ENCODE measurements at regions not wholly inside any gene's neighbourhood (a gene's known extent, or its start where the extent isn't known, plus 50 kb on each side); places are given as distances from the start of the nearest gene placed in this dataset.

DNA sequence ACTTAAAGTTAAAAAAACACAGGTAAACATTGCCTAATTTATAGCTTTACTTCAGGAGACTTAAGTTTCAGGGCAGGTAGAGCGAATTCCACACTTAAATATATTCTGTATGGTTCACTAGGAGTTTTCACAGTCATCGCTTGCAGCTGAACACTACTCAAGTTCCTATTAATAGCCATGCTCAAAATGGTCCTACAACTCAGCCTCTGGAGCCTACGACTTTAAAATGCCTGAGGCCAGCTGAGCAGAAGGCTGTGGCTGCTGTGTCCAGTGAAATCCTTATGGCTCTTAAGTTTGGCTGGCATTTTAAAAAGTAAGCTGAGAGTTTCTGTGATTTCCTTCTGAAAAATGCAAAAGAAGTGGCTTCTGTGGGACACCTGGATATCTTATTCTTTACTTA lies 105.4 kb upstream of the GLI3 start:
- no peaks in the 10 kb centered on the region for H3K9me3 ChIP-seq (ENCODE audit: insufficient read depth, low read length)
- no peak overlapping the region for H3K27ac ChIP-seq (ENCODE audit: low read length)
- H4K20me1 ChIP-seq (ENCODE audit: insufficient read depth, low read length) = no peaks in the 10 kb centered on the region
- no peaks in the 10 kb centered on the region for H3K36me3 ChIP-seq (replicated peaks; ENCODE audit: low read depth, low read length)
- H3K4me1 ChIP-seq (ENCODE audit: low read length) = no peaks in the 10 kb centered on the region
- TF ChIP-seq, protein P1, sequence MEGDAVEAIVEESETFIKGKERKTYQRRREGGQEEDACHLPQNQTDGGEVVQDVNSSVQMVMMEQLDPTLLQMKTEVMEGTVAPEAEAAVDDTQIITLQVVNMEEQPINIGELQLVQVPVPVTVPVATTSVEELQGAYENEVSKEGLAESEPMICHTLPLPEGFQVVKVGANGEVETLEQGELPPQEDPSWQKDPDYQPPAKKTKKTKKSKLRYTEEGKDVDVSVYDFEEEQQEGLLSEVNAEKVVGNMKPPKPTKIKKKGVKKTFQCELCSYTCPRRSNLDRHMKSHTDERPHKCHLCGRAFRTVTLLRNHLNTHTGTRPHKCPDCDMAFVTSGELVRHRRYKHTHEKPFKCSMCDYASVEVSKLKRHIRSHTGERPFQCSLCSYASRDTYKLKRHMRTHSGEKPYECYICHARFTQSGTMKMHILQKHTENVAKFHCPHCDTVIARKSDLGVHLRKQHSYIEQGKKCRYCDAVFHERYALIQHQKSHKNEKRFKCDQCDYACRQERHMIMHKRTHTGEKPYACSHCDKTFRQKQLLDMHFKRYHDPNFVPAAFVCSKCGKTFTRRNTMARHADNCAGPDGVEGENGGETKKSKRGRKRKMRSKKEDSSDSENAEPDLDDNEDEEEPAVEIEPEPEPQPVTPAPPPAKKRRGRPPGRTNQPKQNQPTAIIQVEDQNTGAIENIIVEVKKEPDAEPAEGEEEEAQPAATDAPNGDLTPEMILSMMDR (IDR thresholded peaks at IDR 0.05; ENCODE audit: low read depth, low read length) = no peak
- TF ChIP-seq EZH2phosphoT487 (IDR thresholded peaks at IDR 0.05; ENCODE audit: low read depth) = no peak
- no peak overlapping the region for H3K4me3 ChIP-seq (ENCODE audit: low read length)
- H3K27me3 ChIP-seq (ENCODE audit: low read depth, low read length) = no peaks in the 10 kb centered on the region
- H3K4me2 ChIP-seq (ENCODE audit: low read length) = no peak overlapping the region
- H3K9ac ChIP-seq (ENCODE audit: low read length) = no peak overlapping the region
- H2AFZ ChIP-seq (ENCODE audit: low read depth, low read length) = no peak overlapping the region
- H3K79me2 ChIP-seq (ENCODE audit: low read length) = no peaks in the 10 kb centered on the region

DNA sequence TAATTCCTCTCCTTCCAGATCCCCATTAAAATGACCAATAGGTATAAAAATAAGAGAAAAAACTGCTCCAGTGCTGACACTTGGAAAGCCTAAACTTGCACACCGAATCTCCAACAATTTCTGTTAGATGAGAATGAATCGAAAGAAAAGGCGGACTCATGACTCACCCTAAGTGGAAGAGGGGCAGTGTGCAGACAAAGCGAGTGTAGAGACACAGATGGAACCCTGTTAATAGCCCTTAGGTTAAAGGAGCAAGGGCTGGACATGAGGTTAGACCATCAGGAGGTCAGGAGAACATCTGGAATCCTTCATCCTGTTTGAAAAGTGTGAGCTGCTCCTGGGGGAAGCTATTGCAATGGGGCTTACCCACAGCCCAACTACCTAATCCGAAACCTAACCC lies 103.4 kb upstream of the GLI3 start:
- Histone ChIP-seq H3K4me3 (ENCODE audit: low read length) (no peak overlapping the region), H3K9me3 (ENCODE audit: insufficient read depth, low read length) (no peaks in the 10 kb centered on the region), H4K20me1 (ENCODE audit: insufficient read depth, low read length) (no peaks in the 10 kb centered on the region), H3K79me2 (ENCODE audit: low read length) (no peaks in the 10 kb centered on the region), H3K9ac (ENCODE audit: low read length) (no peak overlapping the region), H3K27me3 (ENCODE audit: low read depth, low read length) (no peaks in the 10 kb centered on the region), H3K4me2 (ENCODE audit: low read length) (no peak overlapping the region), H2AFZ (ENCODE audit: low read depth, low read length) (no peak overlapping the region), H3K4me1 (ENCODE audit: low read length) (no peaks in the 10 kb centered on the region), H3K36me3 (replicated peaks; ENCODE audit: low read depth, low read length) (no peaks in the 10 kb centered on the region), H3K27ac (ENCODE audit: low read length) (no peak overlapping the region)
- no peak for TF ChIP-seq EZH2phosphoT487 (IDR thresholded peaks at IDR 0.05; ENCODE audit: low read depth)

DNA sequence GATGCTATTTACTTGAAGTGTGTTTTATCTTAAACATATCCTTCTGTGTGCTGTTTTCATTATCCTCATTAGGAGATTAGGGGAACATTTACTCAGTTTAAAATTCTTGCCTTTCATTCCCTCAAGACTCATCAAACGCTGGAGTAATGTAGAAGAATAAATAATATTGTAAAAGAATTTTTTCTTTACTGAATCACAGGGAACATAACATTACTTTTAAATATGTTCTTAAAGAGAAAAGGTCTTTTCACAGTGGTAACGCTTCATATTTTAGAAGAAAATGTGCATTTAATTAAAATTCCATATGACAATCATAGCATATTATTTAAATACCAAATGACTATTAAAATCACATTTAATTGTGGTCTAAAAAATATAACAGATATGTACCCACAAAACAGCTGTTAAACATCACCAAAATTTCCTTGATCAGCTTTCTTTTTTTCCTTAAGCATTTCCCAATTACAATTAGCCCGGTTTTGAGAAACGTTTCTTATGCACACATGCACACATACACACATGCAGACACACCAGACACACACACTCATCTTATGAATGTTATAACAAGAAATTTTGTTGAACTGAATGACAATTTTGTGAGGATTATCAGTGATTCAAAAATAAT lies 102.0 kb upstream of the GLI3 start:
- H4K20me1 ChIP-seq (ENCODE audit: insufficient read depth, low read length) = no peaks in the 10 kb centered on the region
- no peak overlapping the region for H2AFZ ChIP-seq (ENCODE audit: low read depth, low read length)
- H3K27me3 ChIP-seq (ENCODE audit: low read depth, low read length) = no peaks in the 10 kb centered on the region
- no peak overlapping the region for H3K9ac ChIP-seq (ENCODE audit: low read length)
- TF ChIP-seq, protein P1 (IDR thresholded peaks at IDR 0.05; ENCODE audit: low read depth, low read length) = no peak
- TF ChIP-seq EZH2phosphoT487 (IDR thresholded peaks at IDR 0.05; ENCODE audit: low read depth) = no peak
- H3K9me3 ChIP-seq (ENCODE audit: insufficient read depth, low read length) = no peaks in the 10 kb centered on the region
- H3K36me3 ChIP-seq (replicated peaks; ENCODE audit: low read depth, low read length) = no peaks in the 10 kb centered on the region
- no peaks in the 10 kb centered on the region for H3K79me2 ChIP-seq (ENCODE audit: low read length)
- H3K4me3 ChIP-seq (ENCODE audit: low read length) = no peak overlapping the region
- no peaks in the 10 kb centered on the region for H3K4me1 ChIP-seq (ENCODE audit: low read length)
- H3K4me2 ChIP-seq (ENCODE audit: low read length) = no peak overlapping the region
- no peak overlapping the region for H3K27ac ChIP-seq (ENCODE audit: low read length)

DNA sequence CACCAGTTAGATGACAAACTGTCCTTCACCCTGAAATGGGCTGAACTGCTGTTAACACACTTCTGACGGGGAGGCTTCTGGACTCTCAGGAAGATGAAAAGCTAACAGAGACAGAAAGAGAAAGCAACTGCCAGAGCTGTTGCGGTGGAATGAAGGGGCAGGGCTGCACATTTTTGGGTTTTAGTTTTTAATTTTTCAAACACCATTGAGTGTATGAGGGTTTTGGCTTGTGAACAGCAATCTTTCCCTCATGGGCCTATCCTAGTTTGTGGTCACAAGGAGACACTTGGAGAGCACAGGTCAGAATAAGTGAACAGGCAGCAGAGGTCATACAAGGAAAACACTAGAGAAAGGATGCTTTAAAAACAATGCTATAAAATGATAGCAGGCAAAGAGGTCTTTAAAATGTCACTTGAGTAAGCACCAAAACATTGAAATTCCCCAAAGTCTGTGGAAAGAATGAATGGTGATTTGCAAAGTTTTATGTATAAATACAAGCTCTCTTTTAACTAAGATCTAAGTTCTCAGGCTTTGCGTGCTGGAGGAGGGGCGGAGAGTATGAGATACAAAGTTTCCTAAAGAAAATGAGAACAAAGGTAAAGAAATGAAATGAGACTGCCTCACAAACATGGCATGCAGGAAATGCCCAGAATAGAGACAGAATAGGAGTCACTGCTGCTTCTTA lies 101.4 kb upstream of the GLI3 start:
- Histone ChIP-seq H3K4me3 (ENCODE audit: low read length) (no peak overlapping the region), H3K27me3 (ENCODE audit: low read depth, low read length) (no peaks in the 10 kb centered on the region), H3K9ac (ENCODE audit: low read length) (no peak overlapping the region), H3K27ac (ENCODE audit: low read length) (no peak overlapping the region), H2AFZ (ENCODE audit: low read depth, low read length) (no peak overlapping the region), H3K4me2 (ENCODE audit: low read length) (no peak overlapping the region), H3K79me2 (ENCODE audit: low read length) (no peaks in the 10 kb centered on the region), H3K9me3 (ENCODE audit: insufficient read depth, low read length) (no peaks in the 10 kb centered on the region), H4K20me1 (ENCODE audit: insufficient read depth, low read length) (no peaks in the 10 kb centered on the region), H3K36me3 (replicated peaks; ENCODE audit: low read depth, low read length) (no peaks in the 10 kb centered on the region), H3K4me1 (ENCODE audit: low read length) (no peaks in the 10 kb centered on the region)
- TF ChIP-seq, protein P1 (IDR thresholded peaks at IDR 0.05; ENCODE audit: low read depth, low read length) = no peak
- no peak for TF ChIP-seq EZH2phosphoT487 (IDR thresholded peaks at IDR 0.05; ENCODE audit: low read depth)
